Keratinocyte (primary cell): ENCODE measurements at regions not wholly inside any gene's neighbourhood (a gene's known extent, or its start where the extent isn't known, plus 50 kb on each side); places are given as distances from the start of the nearest gene placed in this dataset.

Source experiments
- DNase-seq: peaks from one replicate; pipeline ENCODE4 v3.0.0-alpha.2; 2011; ENCODE audit warnings: low read depth, missing footprints, low spot score
- FAIRE-seq: peaks from 2 replicates; lab custom pipeline; 2011; peaks lifted over from hg19 to GRCh38; lab: Jason Lieb, UNC
- H2AFZ ChIP-seq: 2 replicates; pipeline ENCODE4 v1.6.0; 2012; ENCODE audit warnings: low read length, control low read depth, inconsistent platforms; ENCODE audit not compliant: control insufficient read depth
- H3K27ac ChIP-seq: 2 replicates; pipeline ENCODE4 v1.5.1; 2011; ENCODE audit warnings: low read length; ENCODE audit not compliant: control insufficient read depth, insufficient read depth
- H3K27me3 ChIP-seq: 3 replicates; pipeline ENCODE4 v1.6.0; 2011; ENCODE audit warnings: low read length; ENCODE audit not compliant: control insufficient read depth, insufficient read depth; ENCODE audit errors: extremely low read depth
- H3K36me3 ChIP-seq, 2 experiments: 2 replicates in 1 of 2; 3 replicates in 1 of 2; pipeline ENCODE4 v1.5.1; 2011; ENCODE audit warnings: low read length in 2 of 2, mild to moderate bottlenecking in 1 of 2; ENCODE audit not compliant: control insufficient read depth in 2 of 2, insufficient read depth in 2 of 2; ENCODE audit errors: extremely low read depth in 1 of 2
- H3K4me1 ChIP-seq: 3 replicates; pipeline ENCODE4 v1.5.1; 2011; ENCODE audit warnings: low read length; ENCODE audit not compliant: control insufficient read depth, insufficient read depth; ENCODE audit errors: extremely low read depth
- H3K4me2 ChIP-seq: 3 replicates; pipeline ENCODE4 v1.6.0; 2011; ENCODE audit warnings: low read depth, low read length; ENCODE audit not compliant: control insufficient read depth, insufficient read depth; ENCODE audit errors: extremely low read depth
- H3K4me3 ChIP-seq, 3 experiments: fragments of 200-600 bp in 1 of 3; sonication (generic) in 1 of 3; 2 replicates in 2 of 3; 3 replicates in 1 of 3; pipeline ENCODE4 v1.5.1; 2011 to 2016; ENCODE audit warnings: low read length in 3 of 3, mild to moderate bottlenecking in 3 of 3, control low read depth in 2 of 3, inconsistent platforms in 1 of 3, low read depth in 1 of 3, mixed read lengths in 1 of 3, mixed run types in 1 of 3, moderate library complexity in 1 of 3; ENCODE audit not compliant: control insufficient read depth in 2 of 3, insufficient read depth in 2 of 3; ENCODE audit errors: extremely low read depth in 1 of 3
- H3K79me2 ChIP-seq: 2 replicates; pipeline ENCODE4 v1.6.0; 2012; ENCODE audit warnings: low read length; ENCODE audit not compliant: control insufficient read depth, insufficient read depth
- H3K9ac ChIP-seq: 3 replicates; pipeline ENCODE4 v1.6.0; 2011; ENCODE audit warnings: low read length; ENCODE audit not compliant: control insufficient read depth, insufficient read depth; ENCODE audit errors: extremely low read depth
- H3K9me1 ChIP-seq: 3 replicates; pipeline ENCODE4 v1.6.0; 2011; ENCODE audit warnings: low read length; ENCODE audit not compliant: control insufficient read depth, insufficient read depth; ENCODE audit errors: extremely low read depth
- H3K9me3 ChIP-seq: 2 replicates; pipeline ENCODE4 v1.5.1; 2012; ENCODE audit warnings: low read depth, low read length; ENCODE audit not compliant: control insufficient read depth
- H4K20me1 ChIP-seq: 3 replicates; pipeline ENCODE4 v1.6.0; 2011; ENCODE audit warnings: low read length; ENCODE audit not compliant: control insufficient read depth, insufficient read depth; ENCODE audit errors: extremely low read depth
- CTCF ChIP-seq, 3 experiments: IDR thresholded peaks in 1 of 3; conservative IDR thresholded peaks in 1 of 3; optimal IDR thresholded peaks in 1 of 3; 2 replicates in 2 of 3; 3 replicates in 1 of 3; pipeline versions ENCODE3 to v1.5.1; 2011; ENCODE audit warnings: low read length in 3 of 3, mild to moderate bottlenecking in 3 of 3, moderate library complexity in 2 of 3, control low read depth in 1 of 3, inconsistent platforms in 1 of 3; ENCODE audit not compliant: insufficient read depth in 2 of 3; ENCODE audit errors: extremely low read depth in 1 of 3
- EZH2 ChIP-seq: IDR thresholded peaks from one replicate; pipeline ENCODE4 v1.6.1; 2012; ENCODE audit warnings: inconsistent platforms, mild to moderate bottlenecking, low read length, moderate library complexity
- dilution Hi-C: fragments of 300-500 bp; cut with MboI; formaldehyde crosslinking; loops from one replicate; pipeline ENCODE4 v1.7.0; 2020; ENCODE audit warnings: low sequenced_read_pairs; ENCODE audit not compliant: extremely low pct_ligation_motif_present

- no peak overlapping the region for H3K4me2 ChIP-seq
- DNase-seq: no peak
- no peaks in the 10 kb centered on the region for H3K36me3 ChIP-seq
- no peak overlapping the region for H2AFZ ChIP-seq
- H3K9me1 ChIP-seq: no peaks in the 10 kb centered on the region
- no peaks in the 10 kb centered on the region for H4K20me1 ChIP-seq
- H3K27ac ChIP-seq: no peak overlapping the region
- H3K9me3 ChIP-seq: no peaks in the 10 kb centered on the region
- H3K4me3 ChIP-seq: no peak overlapping the region
- TF ChIP-seq EZH2: no peak
- TF ChIP-seq CTCF (optimal IDR thresholded peaks at IDR 0.05 in 1 of 3, IDR thresholded peaks at IDR 0.05 in 1 of 3, conservative IDR thresholded peaks at IDR 0.05 in 1 of 3; ENCODE audit: extremely low read depth in 1 of 3, insufficient read depth in 2 of 3, low read length in 3 of 3): no peak
- no peaks in the 10 kb centered on the region for H3K79me2 ChIP-seq
- H3K4me1 ChIP-seq: no peaks in the 10 kb centered on the region
- H3K27me3 ChIP-seq: no peaks in the 10 kb centered on the region
- dilution Hi-C loops: no loop called here
- no peak for FAIRE-seq
- no peak overlapping the region for H3K9ac ChIP-seq
Measured at GRCh38 chr4:23036921-23037495, 344.3 kb downstream of the GBA3 start.

- Histone ChIP-seq H3K9me1 (no peaks in the 10 kb centered on the region), H3K4me3 (no peak overlapping the region), H2AFZ (no peak overlapping the region), H3K4me2 (no peak overlapping the region), H3K79me2 (no peaks in the 10 kb centered on the region), H3K9ac (no peak overlapping the region), H3K4me1 (no peaks in the 10 kb centered on the region), H4K20me1 (no peaks in the 10 kb centered on the region), H3K36me3 (no peaks in the 10 kb centered on the region), H3K27ac (no peak overlapping the region), H3K27me3 (no peaks in the 10 kb centered on the region), H3K9me3 (no peaks in the 10 kb centered on the region)
- TF ChIP-seq EZH2 (no peak), CTCF (optimal IDR thresholded peaks at IDR 0.05 in 1 of 3, IDR thresholded peaks at IDR 0.05 in 1 of 3, conservative IDR thresholded peaks at IDR 0.05 in 1 of 3; ENCODE audit: extremely low read depth in 1 of 3, insufficient read depth in 2 of 3, low read length in 3 of 3) (no peak)
- DNase-seq: no peak
- dilution Hi-C loops: no loop called here
- no peak for FAIRE-seq
Measured at GRCh38 chr4:23036503-23036902, 343.8 kb downstream of the GBA3 start.
